IgD-negative memory B cell (primary cell): ENCODE measurements at regions not wholly inside any gene's neighbourhood (a gene's known extent, or its start where the extent isn't known, plus 50 kb on each side); places are given as distances from the start of the nearest gene placed in this dataset.
"Not testable (repeated sequence)": the region's sequence is repeated elsewhere in the genome, so short reads cannot be mapped to it uniquely, and the experiment has no call there.

Experiments
- H3K27ac Mint-ChIP-seq, 3 donors: one replicate each; pipeline ENCODE4 v1.8.0; 2020 to 2022; ENCODE audit warnings: mild to moderate bottlenecking in 3 of 3, mixed read lengths in 3 of 3, moderate library complexity in 1 of 3
- H3K27me3 Mint-ChIP-seq: one replicate; pipeline ENCODE4 v1.8.0; 2021; ENCODE audit warnings: mixed read lengths
- H3K36me3 Mint-ChIP-seq: one replicate; pipeline ENCODE4 v1.8.0; 2020; ENCODE audit warnings: mild to moderate bottlenecking, mixed read lengths
- H3K4me1 Mint-ChIP-seq, 3 donors: one replicate each; pipeline ENCODE4 v1.8.0; 2020 to 2022; ENCODE audit warnings: mixed read lengths in 3 of 3, mild to moderate bottlenecking in 1 of 3
- H3K4me3 Mint-ChIP-seq, 4 donors: one replicate each; pipeline ENCODE4 v1.8.0; 2020 to 2022; ENCODE audit warnings: mild to moderate bottlenecking in 4 of 4, mixed read lengths in 4 of 4, moderate library complexity in 3 of 4
- H3K9me3 Mint-ChIP-seq, 3 donors: one replicate each; pipeline ENCODE4 v1.8.0; 2020 to 2021; ENCODE audit warnings: mixed read lengths in 3 of 3, mild to moderate bottlenecking in 1 of 3

- H3K27ac Mint-ChIP-seq = no peak overlapping the region
Observed at GRCh38 chr2:56918790-56919189, 735.0 kb downstream of the CCDC85A start.

GRCh38 chr2:56933976-56934375 lies 750.2 kb downstream of the CCDC85A start:
- Mint-ChIP-seq H3K27ac (no peak overlapping the region), H3K4me1 (no peaks in the 10 kb centered on the region), H3K36me3 (no peaks in the 10 kb centered on the region), H3K27me3 (no peaks in the 10 kb centered on the region), H3K9me3 (peaks cover 0 to 6% (median 0%) of the 10 kb centered on the region in 3 donors), H3K4me3 (no peak overlapping the region)

More at GRCh38 chr2:56918790-56919189, 735.0 kb downstream of the CCDC85A start:
- H3K4me3 Mint-ChIP-seq = no peak overlapping the region
- H3K9me3 Mint-ChIP-seq = peaks cover 6 to 12% (median 8%) of the 10 kb centered on the region in 3 donors
- H3K27me3 Mint-ChIP-seq = no peaks in the 10 kb centered on the region
- peaks cover 0 to 1% (median 0%) of the 10 kb centered on the region in 3 donors for H3K4me1 Mint-ChIP-seq
- no peaks in the 10 kb centered on the region for H3K36me3 Mint-ChIP-seq

DNA sequence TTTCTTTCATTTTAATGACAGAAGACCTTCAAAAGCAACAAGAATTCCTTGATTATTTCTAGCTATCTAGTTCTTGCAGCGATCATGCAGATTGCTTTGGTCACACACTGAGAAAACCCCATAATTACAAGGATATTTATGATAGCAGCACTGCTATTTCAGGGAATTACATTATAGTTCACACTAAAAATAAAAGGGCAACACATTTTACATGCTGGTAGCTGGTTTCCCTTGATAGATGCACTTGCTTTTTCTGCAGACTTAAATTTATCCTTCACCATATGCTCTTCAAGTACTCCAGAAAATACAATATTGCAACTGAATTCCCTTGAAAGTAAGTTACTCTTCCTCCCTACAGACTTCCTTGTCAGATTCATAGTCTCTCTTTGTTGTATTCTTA lies 751.1 kb downstream of the CCDC85A start:
- no peak overlapping the region for H3K27ac Mint-ChIP-seq
- no peaks in the 10 kb centered on the region for H3K36me3 Mint-ChIP-seq
- no peak overlapping the region for H3K4me3 Mint-ChIP-seq
- no peaks in the 10 kb centered on the region for H3K4me1 Mint-ChIP-seq
- H3K27me3 Mint-ChIP-seq = no peaks in the 10 kb centered on the region
- peaks cover 0 to 8% (median 0%) of the 10 kb centered on the region in 3 donors for H3K9me3 Mint-ChIP-seq

DNA sequence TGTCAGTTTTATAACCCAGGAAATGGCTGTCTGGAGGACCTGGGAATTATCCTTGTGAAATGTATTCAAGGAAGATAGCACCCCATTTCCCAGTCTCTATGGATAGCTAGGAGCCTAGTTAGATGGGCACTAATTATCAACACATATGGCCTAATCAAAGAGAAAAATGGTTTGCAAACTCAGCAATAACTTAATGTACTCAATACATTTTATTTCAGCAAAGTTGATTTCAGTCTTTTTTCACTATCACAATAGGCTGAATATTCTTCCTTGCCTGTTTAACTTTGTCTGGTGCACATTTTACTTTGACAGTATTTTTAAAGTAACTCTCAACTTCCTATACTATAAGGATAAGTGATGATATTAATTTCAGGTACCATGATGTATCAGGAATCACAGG lies 756.3 kb downstream of the CCDC85A start:
- no peaks in the 10 kb centered on the region for H3K27me3 Mint-ChIP-seq
- H3K27ac Mint-ChIP-seq = no peak overlapping the region
- peaks cover 0 to 1% (median 0%) of the 10 kb centered on the region in 3 donors for H3K4me1 Mint-ChIP-seq
- H3K36me3 Mint-ChIP-seq = no peaks in the 10 kb centered on the region
- peaks cover 0 to 7% (median 4%) of the 10 kb centered on the region in 3 donors for H3K9me3 Mint-ChIP-seq
- H3K4me3 Mint-ChIP-seq = no peak overlapping the region

DNA sequence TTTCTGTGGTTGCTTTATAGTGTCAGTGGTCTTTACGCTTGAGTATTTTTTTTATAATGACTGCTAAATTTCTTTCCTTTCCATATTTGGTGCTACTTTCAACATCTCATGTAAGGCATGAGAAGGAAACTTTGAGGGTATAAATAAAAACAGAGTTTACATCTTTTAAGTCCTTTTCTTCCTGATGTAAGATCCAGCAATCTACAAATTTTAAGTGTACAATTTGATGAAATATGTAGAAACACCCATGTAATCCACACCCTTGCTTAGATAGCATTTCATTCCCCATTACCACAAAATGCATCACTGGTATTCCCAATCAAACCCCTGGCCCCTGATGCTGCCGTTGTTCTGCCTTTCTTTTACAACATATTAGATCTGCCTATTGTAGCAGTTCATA lies 769.1 kb downstream of the CCDC85A start:
- Mint-ChIP-seq H3K36me3 (no peaks in the 10 kb centered on the region), H3K27ac (no peak overlapping the region), H3K4me1 (no peaks in the 10 kb centered on the region), H3K4me3 (no peak overlapping the region), H3K27me3 (no peaks in the 10 kb centered on the region), H3K9me3 (peaks cover 2 to 23% (median 3%) of the 10 kb centered on the region in 3 donors)

DNA sequence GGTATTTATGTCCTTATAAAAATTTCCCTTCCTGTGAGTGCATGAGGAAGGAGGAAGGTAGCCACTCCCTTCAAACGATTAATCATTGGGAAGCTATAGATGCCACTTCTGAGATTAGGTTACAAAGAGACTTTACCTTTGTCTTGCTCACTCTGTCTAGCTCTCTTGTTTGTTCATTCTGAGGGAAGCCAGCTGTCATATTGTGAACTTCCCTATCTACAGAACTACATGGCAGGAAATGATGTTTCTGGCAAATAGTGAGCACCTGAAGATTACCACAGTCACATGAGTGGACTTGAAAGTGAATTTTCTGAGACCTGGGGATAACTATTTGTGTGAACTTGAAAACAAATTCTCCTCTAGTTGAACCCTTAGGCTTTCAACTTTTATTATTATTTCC lies 776.8 kb downstream of the CCDC85A start:
- Mint-ChIP-seq H3K4me3 (no peak overlapping the region), H3K27ac (no peak overlapping the region), H3K9me3 (peaks cover 3 to 12% (median 4%) of the 10 kb centered on the region in 3 donors), H3K27me3 (no peaks in the 10 kb centered on the region), H3K4me1 (no peaks in the 10 kb centered on the region), H3K36me3 (no peaks in the 10 kb centered on the region)

DNA sequence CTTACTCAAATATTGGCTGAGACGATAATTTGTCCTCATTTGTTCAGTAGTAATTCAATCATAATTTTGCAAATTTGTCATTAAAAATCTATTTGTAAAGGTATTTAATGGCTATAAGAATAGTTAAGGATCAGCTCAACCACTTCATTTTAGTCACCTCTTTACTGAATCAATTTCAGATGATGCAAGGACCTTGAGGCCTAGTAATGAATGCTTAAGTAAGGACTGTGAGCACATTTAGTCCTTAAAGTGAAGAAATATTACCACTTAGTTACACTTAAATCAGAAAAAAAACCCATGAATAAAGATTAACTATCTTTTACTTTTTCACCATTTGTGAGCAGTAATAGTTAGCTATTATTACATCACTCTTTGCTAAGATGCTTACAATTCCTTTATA lies 778.9 kb downstream of the CCDC85A start:
- no peaks in the 10 kb centered on the region for H3K36me3 Mint-ChIP-seq
- no peak overlapping the region for H3K27ac Mint-ChIP-seq
- H3K9me3 Mint-ChIP-seq = peaks cover 3 to 4% (median 3%) of the 10 kb centered on the region in 3 donors
- H3K27me3 Mint-ChIP-seq = no peaks in the 10 kb centered on the region
- H3K4me1 Mint-ChIP-seq = no peaks in the 10 kb centered on the region
- no peak overlapping the region for H3K4me3 Mint-ChIP-seq

- H3K27ac Mint-ChIP-seq = no peak overlapping the region
- no peaks in the 10 kb centered on the region for H3K27me3 Mint-ChIP-seq
- H3K9me3 Mint-ChIP-seq = peaks cover 0 to 4% (median 0%) of the 10 kb centered on the region in 3 donors
- no peaks in the 10 kb centered on the region for H3K36me3 Mint-ChIP-seq
- no peak overlapping the region for H3K4me3 Mint-ChIP-seq
- H3K4me1 Mint-ChIP-seq = no peaks in the 10 kb centered on the region
Observed at GRCh38 chr2:56969513-56969912, 785.7 kb downstream of the CCDC85A start.

DNA sequence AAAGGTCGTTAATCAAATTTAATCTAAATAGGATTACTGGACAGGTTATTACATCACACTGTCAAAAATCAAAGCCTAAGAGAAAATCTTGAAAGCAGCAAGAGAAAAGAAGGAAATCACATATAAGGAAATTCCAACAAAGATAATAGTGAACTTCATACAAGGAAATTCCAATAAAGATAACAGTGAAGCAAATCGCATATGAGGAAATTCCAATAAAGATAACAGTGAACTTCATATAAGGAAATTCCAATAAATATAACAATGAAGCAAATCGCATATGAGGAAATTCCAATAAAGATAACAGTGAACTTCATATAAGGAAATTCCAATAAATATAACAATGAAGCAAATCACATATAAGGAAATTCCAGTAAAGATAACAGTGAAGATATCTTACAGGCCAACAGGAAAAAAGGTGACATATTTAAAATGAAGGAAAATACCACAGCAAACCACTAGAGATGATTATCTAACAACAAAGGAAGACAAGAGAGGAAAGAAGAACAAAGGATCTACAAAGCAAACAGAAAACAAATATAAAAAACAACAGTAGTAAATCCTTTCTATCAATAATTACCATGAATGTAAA lies 787.7 kb downstream of the CCDC85A start:
- no peak overlapping the region for H3K27ac Mint-ChIP-seq
- H3K36me3 Mint-ChIP-seq = no peaks in the 10 kb centered on the region
- H3K9me3 Mint-ChIP-seq = peaks cover 0 to 4% (median 0%) of the 10 kb centered on the region in 3 donors
- no peak overlapping the region for H3K4me3 Mint-ChIP-seq
- H3K27me3 Mint-ChIP-seq = no peaks in the 10 kb centered on the region
- no peaks in the 10 kb centered on the region for H3K4me1 Mint-ChIP-seq

DNA sequence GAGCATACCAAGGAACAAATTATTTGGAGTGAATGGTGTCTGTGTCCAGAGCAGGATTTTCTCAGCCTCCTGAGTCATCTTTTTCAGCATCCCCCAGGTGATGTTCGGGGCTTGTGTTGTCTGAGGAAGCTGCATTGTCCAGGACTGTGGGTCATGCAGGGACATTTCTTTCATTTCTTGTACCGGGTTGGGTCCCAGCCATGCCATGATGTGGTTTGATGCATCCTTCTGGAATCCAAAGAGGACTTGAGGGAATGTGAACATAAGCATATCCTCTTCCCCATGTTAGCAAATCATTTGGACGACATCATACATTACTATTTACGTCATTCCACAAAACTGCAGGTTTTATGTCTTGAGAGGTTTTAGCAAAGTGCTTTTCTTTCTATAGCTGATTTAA lies 797.8 kb downstream of the CCDC85A start:
- H3K27me3 Mint-ChIP-seq = no peaks in the 10 kb centered on the region
- H3K27ac Mint-ChIP-seq = no peak overlapping the region
- H3K9me3 Mint-ChIP-seq = peaks cover 4 to 25% (median 5%) of the 10 kb centered on the region in 3 donors
- no peaks in the 10 kb centered on the region for H3K36me3 Mint-ChIP-seq
- no peaks in the 10 kb centered on the region for H3K4me1 Mint-ChIP-seq
- H3K4me3 Mint-ChIP-seq = no peak overlapping the region

- H3K4me1 Mint-ChIP-seq = no peaks in the 10 kb centered on the region
- no peaks in the 10 kb centered on the region for H3K36me3 Mint-ChIP-seq
- peaks cover 0 to 5% (median 0%) of the 10 kb centered on the region in 3 donors for H3K9me3 Mint-ChIP-seq
- no peak overlapping the region for H3K27ac Mint-ChIP-seq
- no peak overlapping the region for H3K4me3 Mint-ChIP-seq
- no peaks in the 10 kb centered on the region for H3K27me3 Mint-ChIP-seq
Observed at GRCh38 chr2:56985609-56986008, 801.8 kb downstream of the CCDC85A start.

DNA sequence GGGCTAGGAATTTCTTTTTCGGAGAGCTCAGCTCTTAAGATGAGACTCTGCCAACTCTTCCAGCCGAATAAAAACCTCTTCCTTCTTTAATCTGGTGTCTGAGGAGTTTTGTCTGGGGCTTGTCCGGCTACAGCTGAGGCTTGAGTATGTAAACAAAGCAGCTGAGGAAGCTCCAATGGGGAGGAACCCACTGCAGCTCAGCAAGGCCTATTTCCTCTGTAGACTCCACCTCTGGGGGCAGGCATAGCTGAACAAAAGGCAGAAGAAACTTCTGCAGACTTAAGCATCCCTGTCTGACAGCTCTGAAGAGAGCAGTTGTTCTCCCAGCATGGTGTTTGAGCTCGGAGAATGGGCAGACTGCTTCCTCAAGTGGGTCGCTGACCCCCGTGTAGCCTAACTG lies 838.7 kb downstream of the CCDC85A start:
- Mint-ChIP-seq H3K4me3 (no peak overlapping the region), H3K36me3 (no peaks in the 10 kb centered on the region), H3K9me3 (peaks cover 10 to 14% (median 10%) of the 10 kb centered on the region in 3 donors), H3K27ac (no peak overlapping the region), H3K27me3 (no peaks in the 10 kb centered on the region), H3K4me1 (no peaks in the 10 kb centered on the region)

DNA sequence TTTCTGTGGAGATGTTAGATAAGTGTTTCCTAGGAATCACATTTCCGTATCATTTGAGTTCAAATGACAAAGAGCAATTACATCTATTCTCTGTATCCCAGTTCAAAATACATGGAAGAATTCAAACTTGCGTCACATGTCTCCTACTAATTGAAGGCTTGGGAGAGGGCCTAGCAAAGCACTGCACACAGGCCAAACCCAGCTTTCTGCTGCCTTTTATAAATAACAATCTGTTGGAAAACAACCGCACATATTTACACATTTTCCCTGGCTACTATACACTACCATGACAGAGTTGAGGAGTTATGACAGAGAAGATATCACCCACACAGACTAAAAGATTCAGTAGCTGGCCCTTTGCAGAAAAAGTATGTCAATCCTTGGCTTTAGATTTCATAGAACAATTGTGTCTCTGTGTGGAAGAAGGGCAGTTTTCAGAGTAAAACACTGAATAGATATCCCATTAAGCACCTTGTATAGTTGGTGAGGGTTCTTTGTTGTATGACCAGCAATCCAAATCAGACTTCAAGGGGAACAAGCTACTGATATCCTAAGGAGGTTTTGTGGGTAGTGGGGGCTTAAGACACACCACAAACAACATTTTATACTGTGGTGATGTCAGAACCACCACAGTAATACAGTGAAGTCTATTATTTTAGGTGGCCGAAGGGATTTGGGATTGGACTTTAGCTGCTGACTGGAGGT lies 861.3 kb downstream of the CCDC85A start:
- peaks cover 4 to 12% (median 5%) of the 10 kb centered on the region in 3 donors for H3K9me3 Mint-ChIP-seq
- no peaks in the 10 kb centered on the region for H3K36me3 Mint-ChIP-seq
- no peak overlapping the region for H3K4me3 Mint-ChIP-seq

GRCh38 chr2:57049273-57049672 lies 865.5 kb downstream of the CCDC85A start:
- H3K27me3 Mint-ChIP-seq = no peaks in the 10 kb centered on the region
- no peak overlapping the region for H3K27ac Mint-ChIP-seq
- peaks cover 2 to 5% (median 4%) of the 10 kb centered on the region in 3 donors for H3K9me3 Mint-ChIP-seq
- no peaks in the 10 kb centered on the region for H3K36me3 Mint-ChIP-seq
- no peak overlapping the region for H3K4me3 Mint-ChIP-seq
- H3K4me1 Mint-ChIP-seq = no peaks in the 10 kb centered on the region

More for the DNA sequence above, 861.3 kb downstream of the CCDC85A start:
- Mint-ChIP-seq H3K27ac (no peak overlapping the region), H3K27me3 (no peaks in the 10 kb centered on the region), H3K4me1 (no peaks in the 10 kb centered on the region)

- Mint-ChIP-seq H3K9me3 (peaks cover 2 to 6% (median 4%) of the 10 kb centered on the region in 3 donors), H3K4me1 (no peaks in the 10 kb centered on the region), H3K27me3 (no peaks in the 10 kb centered on the region), H3K4me3 (no peak overlapping the region), H3K36me3 (no peaks in the 10 kb centered on the region), H3K27ac (no peak overlapping the region)
Observed at GRCh38 chr2:57050007-57050406, 866.2 kb downstream of the CCDC85A start.

GRCh38 chr2:57066301-57066700 lies 882.5 kb downstream of the CCDC85A start:
- not testable (repeated sequence) for H3K4me1 Mint-ChIP-seq, H3K27me3 Mint-ChIP-seq, H3K4me3 Mint-ChIP-seq, H3K36me3 Mint-ChIP-seq, H3K9me3 Mint-ChIP-seq, H3K27ac Mint-ChIP-seq
